GM18499 (cell line): ENCODE measurements at regions not wholly inside any gene's neighbourhood (a gene's known extent, or its start where the extent isn't known, plus 50 kb on each side); places are given as distances from the start of the nearest gene placed in this dataset.
A peak's percentile ranks its signal among the peaks of the same experiment; 100 is the strongest.

Source experiments
- ATAC-seq: cut with Tn5 transposase; IDR thresholded peaks from one replicate; pipeline ENCODE4 v1.9.1; 2021; ENCODE audit warnings: moderate number of reproducible peaks; ENCODE audit not compliant: insufficient read depth, unreplicated experiment

DNA sequence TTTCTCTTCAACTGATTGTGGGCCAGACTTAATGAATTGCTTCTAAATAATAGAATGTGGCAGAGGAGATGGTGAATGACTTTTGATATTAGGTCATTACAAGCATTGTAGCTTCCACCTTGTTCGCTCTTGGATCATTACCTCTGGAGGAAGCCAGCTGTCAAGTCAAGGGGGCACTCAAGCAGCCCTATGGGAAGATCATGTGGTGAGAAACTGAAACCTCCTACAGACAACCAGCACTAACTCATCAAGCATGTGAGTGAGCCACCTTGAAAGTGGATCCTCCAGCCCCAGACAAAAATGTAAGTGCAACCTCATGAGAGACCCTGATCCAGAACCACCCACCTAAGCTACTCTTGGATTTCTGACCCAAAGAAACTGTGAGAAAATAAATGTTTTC lies 109.8 kb upstream of the TBC1D5 start:
- ATAC-seq = no peak

DNA sequence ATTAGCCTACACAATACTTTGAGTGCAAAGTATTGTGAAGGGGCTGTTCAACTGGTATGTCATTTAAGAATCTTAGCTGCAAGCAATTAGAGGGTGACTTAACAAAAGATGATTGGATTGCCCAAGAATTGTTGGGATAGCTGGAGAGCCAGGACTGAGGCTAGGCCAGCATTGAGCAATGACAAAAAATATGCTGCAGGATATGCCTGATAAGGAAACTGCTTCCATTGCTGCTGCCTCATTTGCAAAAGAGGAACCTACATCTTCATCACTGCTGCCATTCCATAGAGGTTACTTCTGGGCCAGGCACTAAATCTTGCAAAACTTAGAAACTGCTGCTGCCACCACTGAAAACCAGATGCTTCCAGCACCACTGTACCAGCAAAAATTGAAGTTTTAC lies 108.0 kb upstream of the TBC1D5 start:
- ATAC-seq = no peak

DNA sequence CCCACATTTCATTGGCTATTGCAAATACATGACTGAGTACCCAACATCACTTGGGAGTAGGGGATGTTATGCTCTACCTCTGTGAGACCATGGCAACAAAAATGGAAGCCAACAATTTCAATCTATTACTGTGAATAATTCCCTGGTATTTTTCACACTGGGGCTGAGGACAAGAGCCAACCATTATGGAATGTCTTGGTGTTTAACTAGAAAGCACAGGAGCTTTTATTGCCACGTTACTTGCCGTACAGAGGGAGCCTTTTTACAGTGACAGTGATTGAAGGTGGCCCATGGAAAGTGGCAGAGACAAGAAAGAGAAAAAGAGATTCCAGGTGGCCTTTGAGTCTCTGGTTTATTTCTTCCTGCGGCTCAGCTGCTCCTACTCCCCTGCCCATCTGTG lies 105.7 kb upstream of the TBC1D5 start:
- ATAC-seq = no peak

DNA sequence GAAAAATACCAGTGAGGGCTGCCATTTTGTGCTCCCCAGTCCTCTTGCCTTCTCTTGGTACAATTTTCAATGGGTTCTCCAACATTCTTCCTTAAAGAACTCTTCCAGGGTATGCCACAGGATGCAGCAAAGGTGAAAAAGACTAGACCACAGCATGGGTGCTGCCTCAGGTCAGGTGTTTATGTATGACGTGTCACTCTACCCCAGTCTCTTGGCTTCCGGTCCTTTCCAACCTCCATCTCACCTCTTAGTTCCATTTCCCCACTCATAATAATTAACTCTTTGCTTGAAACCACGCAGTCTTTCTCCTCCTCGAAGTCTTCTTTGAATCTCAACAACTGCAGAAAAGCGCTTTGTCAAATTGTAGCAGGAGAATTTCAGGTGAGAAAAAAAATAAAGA lies 104.7 kb upstream of the TBC1D5 start:
- ATAC-seq = no peak

DNA sequence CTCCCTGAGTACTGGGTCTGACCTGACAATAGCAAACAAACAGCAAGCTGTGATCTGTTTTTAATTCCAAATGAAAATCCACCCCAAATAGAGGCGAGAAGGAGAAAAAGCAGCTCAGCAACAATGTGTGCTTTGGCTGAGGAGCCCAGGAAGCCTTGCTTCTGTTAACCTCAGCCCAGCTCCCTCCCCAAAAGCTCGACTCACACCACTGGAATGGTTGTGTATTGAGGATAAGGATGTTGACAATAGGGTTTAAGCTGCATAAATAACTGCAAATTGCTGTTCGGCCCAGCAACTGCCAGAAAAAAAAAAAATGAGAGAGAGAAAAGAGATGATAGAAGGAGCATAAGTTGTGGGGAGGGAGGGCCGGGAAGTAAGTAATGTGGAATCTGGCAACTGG lies 104.0 kb upstream of the TBC1D5 start:
- ATAC-seq = no peak

DNA sequence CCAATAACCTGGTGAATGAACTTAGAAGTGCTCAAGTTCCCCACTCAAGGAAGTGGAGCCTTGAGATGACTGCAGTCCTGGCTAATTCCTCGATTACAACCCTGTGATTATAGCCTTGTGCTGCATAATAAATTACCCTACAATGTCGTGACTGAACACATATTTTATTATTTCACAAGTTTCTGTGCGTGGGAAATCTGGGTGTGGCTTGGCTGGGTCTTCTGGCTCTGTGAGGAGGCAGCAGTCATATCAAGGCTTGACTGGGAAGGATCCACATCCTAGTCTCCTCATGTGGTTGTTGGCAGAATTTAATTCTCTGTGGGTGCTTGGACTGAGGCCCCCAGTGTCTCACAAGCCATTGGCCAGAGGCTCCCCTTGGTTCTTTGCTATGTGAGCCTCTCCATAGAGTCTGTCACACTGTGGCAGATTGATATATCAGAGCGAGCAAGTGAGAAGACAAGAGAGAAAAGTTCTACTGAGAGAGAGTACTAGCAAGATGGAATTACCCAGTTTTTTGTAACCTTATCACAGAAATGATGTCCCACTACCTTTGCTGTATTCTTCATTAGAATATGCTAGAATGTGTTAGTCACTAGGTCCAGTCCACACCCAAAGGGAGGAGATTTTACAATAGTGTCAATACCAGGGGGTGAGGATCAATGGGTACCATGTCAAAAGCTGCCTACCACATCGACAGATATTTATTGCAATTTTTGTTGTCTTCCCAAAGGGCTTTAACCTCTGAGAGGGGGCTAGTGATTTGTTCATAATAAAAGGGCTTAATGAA lies 102.8 kb upstream of the TBC1D5 start:
- ATAC-seq = no peak

DNA sequence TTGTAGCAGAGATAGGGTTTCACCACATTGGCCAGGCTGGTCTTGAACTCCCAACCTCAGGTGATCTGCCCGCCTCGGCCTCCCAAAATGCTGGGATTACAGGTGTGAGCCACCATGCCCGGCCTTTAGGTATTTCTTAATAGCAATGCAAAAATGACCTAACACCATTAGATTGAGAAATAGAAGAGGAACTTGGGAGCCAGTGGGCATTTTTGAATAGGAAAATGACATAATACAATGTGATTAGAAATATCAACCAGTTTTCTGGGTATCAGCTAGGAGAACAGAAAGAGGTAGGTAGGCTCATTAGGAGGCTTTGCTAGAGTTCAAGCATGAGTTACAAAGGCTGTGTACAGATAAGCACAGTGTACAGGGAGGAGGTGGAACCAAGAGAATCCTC lies 101.8 kb upstream of the TBC1D5 start:
- no peak for ATAC-seq

DNA sequence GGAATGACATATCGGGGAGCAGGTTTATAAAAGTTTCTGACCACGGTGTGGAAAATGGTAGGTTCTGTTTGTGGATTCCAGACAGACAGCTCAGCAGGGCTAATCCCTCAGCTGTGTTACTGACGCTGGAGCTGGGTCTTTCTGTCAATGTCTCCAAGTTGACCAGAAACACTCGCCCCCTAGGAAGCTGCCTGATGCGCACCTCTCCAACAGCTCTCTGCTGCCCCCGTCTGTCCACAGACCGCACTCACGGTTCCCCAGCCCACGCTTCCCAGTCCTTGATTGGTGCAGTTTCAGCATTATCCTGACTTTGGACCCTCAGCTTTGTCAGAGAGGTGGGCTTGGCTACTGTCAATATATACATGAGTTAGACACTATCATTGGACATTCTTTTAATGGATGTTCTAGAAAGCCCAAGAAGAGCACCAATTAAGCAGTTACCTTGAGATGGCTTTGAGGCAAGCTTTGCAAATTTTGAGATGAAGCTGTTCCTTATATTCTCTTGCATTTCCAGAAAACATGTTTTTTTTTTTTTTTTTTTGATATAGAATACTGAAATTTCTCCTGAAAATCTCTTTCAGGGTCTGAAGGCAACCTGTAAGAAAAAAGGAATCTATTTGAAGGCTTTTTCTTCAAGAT lies 98.9 kb upstream of the TBC1D5 start:
- ATAC-seq = peak; percentile 68

DNA sequence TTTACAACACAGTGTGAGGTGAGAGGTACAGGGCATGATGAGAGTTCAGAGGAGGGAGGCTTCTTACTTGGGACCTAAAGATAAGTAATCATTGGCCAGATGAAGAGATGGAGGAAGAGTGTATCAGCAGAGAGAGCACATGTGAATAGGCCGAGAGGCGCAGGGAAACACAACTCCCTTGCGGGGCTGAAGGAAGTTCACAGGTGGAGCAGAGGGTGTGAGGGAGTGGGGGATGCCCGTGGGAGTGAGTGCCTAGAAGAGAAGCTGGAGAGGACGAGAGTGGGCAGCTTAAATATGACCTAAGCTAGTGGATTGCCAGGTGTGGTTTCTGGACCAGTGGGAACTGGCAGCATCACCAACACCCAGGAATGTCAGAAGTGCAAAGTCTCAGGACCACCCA lies 98.2 kb upstream of the TBC1D5 start:
- ATAC-seq = no peak

DNA sequence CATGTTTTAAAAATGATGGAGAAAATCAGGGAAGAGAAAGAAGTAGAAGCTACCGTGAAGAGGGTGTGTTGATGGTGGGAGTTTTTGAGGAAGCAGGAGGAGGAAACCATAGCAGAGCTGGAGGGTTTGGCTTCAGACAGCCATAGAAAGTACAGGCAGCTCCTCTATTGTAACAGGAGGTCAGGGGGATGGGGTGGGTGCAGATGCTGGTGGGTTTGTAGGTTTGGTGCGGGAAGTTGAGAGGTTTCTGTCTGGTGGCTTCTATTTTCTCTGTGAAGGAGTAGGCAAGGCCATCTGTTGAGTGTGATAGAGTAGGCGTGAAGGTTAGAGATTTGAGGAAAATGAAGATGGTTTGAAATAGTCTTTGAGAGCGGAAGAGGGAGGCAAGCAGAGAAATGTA lies 97.7 kb upstream of the TBC1D5 start:
- ATAC-seq = no peak

DNA sequence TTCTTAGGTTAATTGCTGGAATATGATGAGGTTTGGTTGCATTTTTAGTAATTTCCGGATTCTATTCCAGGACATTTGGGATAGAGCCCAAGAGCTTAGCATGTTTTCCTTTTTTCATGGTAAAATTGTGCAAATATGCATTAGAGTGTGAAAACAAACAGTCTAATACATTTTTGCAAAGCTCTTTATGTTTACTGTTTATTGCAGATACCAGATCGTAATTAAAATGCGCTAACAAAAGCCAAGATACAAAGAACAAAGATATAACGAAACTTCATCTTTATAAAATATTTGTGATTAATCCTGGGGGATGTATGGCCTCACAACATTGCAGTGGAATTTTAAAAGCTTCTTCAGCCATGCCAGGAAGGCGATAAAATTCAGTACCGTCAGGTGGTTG lies 94.5 kb upstream of the TBC1D5 start:
- ATAC-seq = no peak

DNA sequence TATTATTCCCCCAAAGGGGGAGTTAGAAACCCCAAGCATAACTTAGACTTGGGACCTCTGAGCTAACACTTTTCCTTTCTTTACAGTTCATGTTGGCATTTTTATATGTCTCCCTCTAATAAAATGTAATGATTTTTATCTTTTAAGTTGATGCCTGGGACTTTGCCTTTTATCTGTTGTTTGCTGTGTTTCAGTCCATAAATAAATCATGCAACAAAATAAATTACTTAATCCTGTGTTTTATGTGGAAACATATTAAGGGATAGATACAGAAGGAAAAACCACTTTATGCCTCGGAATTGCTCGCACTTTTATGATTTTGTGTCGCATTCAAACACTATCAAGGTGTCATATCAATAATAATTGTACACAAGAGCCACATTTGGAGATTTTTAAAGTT lies 93.7 kb upstream of the TBC1D5 start:
- ATAC-seq = no peak

DNA sequence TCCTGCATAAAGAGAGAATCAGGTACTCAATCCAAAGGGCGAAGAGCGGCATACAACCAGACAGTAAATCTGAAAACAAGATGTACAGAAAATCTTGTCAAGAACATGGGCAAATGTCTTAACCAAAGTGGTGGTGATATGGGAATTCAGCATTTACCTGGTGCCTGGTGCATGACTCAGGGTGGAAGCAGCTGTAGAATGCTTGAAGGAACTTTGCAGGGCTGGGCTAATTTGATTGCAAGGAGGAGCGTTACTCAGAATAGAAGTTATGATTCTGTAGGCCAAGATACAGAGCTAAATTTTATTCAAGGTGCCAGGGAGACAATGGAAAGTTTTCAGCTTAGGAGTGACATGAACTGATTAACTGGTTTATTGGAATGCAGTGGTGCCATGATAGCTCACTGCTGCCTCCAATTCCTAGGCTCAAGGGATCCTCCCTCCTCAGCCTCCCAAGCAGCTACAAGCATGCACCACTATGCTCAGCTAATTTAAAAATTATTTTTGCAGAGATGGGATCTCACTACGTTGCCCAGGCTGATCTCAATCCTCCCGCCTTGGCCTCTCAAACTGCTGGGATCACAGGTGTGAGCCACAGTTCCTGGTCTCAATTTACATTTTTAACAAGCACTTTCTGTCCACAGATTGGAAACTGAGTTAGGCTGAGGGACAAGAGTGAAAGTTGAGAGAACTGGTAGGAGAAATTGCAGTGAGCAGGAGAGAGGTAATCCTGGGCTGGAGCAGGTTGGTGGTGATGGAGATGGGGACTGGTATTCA lies 91.5 kb upstream of the TBC1D5 start:
- no peak for ATAC-seq

DNA sequence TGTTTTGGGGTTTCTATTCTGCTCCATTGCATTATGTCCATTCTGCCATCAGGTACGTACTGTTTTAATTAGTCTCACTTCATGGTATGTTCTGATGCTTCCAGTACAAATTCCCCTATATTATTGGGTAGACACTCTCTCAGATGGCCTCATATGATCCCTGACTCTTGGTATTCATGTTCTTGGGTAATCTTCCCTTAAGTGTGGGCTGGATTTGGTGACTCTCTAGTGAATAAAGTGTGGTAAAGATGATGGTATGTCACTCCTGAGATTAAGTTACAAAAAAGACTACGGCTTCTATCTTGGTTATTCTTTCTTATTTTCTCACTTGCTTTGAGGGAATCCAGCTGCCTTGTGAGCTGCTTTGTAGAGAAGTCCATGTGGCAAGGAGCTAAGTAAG lies 89.6 kb upstream of the TBC1D5 start:
- no peak for ATAC-seq

DNA sequence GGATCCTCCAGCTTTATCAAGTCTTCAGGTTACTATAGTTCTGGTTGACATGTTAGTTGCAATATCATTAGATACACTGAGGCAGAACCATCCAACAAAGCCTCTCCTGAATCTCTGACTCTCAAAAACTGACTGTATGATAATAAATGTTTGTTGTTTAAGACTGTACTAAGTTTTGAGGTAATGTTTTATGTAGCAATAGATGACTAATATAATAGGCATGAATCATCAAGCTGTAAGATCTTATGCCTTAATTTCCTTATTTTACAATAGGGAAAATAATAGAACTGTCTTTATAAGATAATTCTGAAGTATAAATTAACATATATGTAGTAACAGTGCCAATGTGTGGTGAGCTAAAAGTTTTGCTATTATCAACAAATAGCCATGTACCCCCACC lies 88.9 kb upstream of the TBC1D5 start:
- ATAC-seq = no peak

DNA sequence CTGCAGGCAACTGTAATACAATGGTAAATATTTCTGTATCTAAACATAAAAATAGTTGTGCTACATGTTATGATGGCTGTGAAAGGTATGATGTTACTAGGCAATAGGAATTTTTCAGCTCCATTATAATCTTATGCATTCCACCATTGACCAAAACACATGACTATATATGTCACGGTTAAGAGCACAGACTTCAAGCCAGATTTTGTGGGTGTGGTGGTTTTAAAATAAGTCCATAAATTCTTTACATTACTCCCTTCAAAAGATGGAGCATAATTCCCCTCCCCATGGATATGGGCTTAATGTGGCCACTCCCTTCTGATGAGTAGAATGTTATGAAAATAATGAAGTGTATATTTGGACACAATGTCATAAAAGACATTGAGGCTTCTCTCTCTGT lies 88.4 kb upstream of the TBC1D5 start:
- ATAC-seq = no peak

DNA sequence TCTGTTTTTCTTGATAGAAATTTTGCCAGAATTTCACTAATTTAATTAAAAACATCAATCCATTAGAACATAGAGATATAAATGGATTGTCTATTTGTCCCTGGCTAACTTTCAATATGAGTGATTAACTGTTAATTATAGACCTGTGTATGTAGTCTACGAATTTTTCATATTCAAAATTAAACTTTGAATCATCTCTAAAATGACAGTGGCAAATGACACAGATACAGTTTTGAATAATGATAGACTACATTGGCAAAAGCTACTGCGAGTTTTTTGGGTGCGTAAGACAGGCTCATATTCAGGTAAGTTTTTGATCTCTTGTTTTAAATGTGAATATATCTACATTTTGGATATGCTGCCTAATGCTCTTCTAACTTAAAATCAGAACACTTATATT lies 86.0 kb upstream of the TBC1D5 start:
- ATAC-seq = no peak

DNA sequence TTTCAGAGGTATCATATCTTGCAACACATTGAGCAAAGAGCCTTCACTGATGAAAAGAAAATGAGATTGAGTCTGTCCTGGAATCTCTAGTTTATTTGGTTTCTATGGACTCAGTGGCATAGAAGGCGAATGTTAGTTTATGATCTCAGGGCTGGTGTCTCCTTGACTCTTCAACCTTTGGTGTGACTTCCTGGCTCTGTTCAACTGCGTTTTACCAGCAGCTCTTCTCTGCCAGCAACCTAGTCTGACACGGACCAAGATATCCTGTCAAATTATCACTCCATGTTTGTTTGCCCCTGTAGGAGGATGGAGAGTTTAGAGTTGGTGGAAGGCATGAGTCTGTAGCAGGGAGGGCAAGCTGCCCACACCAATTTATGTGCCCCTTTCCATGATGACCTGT lies 82.9 kb upstream of the TBC1D5 start:
- no peak for ATAC-seq

DNA sequence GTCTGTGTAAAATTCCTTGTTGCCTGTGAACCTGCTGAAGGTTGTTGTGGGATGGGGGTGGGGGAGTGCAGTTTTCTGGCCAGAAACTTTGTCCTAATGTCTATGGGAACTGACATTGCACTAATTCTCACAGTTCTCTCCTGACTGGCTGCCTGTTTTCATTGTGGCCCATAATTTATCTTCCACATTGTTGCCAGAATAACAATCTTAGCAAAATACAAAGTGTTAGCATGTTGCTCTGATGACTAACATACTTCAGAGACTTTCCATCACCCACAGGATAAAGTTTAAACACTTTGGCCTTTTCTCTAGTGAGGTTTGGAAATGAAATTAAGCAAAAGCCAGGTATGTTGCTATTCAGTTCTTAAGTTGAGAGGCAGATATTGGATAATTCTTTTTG lies 81.4 kb upstream of the TBC1D5 start:
- ATAC-seq = no peak

DNA sequence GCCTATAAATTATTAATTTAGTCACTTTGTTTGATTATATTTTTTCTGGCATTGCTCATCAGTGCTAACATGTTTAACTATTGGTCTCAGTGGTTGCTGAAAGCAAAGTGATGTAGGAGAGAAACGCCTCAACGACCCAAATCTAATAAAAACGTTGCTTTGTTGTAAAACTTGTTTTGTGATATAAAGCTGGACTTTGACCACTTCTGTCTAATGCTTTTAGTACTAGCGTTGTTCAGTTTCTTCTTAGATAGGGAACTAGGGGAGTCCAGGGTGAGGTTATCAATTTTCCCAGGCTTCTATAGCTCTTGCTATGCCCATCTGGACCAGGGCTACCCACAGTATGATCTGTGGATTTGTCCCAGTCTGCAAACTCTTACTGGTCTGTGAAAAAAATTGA lies 80.6 kb upstream of the TBC1D5 start:
- ATAC-seq = no peak

DNA sequence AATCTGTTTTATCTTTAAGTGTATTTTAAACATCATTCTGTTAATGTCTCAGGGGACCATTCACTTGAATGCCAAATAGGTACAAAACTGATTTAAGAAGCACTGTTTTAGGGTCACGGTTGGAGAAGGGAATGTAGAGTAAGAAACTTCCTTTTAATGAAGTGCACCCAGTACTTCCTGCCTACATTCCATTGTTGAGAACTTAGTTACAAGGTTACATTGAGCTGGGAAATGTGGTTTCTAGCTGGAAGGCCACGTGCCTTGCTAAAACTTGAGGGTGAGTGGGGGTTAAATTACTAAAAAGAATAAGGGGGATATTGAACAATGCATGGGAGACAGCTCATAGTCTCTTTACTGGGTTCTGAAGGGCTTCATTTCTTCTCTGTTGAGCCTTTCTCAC lies 78.3 kb upstream of the TBC1D5 start:
- no peak for ATAC-seq

DNA sequence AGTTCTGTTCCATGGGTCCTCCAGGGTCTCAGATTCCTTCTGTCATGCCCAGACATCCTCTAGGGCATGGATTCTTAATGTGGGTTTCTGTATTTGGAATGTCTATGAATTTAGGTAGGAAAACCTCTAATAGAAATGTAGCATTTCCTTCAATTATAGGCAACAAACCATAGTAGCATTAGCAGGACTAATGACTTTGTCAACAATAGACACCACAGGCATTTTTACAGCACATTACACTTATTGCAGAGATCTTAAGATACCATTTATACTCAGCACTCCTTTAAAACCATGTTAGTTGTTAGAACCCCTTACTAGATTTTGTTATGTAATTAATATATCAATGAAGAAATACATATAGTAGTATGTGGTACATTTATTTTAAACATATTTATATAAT lies 77.8 kb upstream of the TBC1D5 start:
- ATAC-seq = no peak
